ENCODE measurements at regions not wholly inside any gene's neighbourhood (a gene's known extent, or its start where the extent isn't known, plus 50 kb on each side); places are given as distances from the start of the nearest gene placed in this dataset.

- H2BK20ac ChIP-seq (ENCODE audit: low read length), result no peak overlapping the region
- no peak overlapping the region for H3K4me3 ChIP-seq (ENCODE audit: extremely low read depth in 1 of 4, insufficient read depth in 2 of 4, low read depth in 3 of 4, low read length in 4 of 4)
- ChIA-PET POLR2A (ENCODE audit: partially characterized antibody) (interaction anchor here (1.0 kb wide), 1 partner anchor 11 kb away, joined by 3 read pairs; no protein-coding TSS in a partner anchor), CTCF (ENCODE audit: partially characterized antibody) (interaction anchor here (0.5 kb wide), 1 partner anchor 84 kb away, joined by 3 read pairs; no protein-coding TSS in a partner anchor)
- no peak overlapping the region for H3K14ac ChIP-seq (ENCODE audit: insufficient read length)
- no peak overlapping the region for H2BK120ac ChIP-seq (replicated peaks; ENCODE audit: low read depth, low read length)
- no peak for DNase-seq (ENCODE audit: low read depth in 1 of 2, low spot score in 2 of 2)
- H3K23ac ChIP-seq (ENCODE audit: insufficient read length), result no peak overlapping the region
- H3K4me1 ChIP-seq (replicated peaks in 1 of 4; ENCODE audit: control insufficient read depth in 3 of 4, insufficient read depth in 4 of 4, low read length in 3 of 4), result no peaks in the 10 kb centered on the region
- H3K23me2 ChIP-seq (ENCODE audit: low read depth, low read length), result 0 out of 2 replicates have a peak, but pooled peaks cover 1% of the 10 kb centered on the region
- H4K5ac ChIP-seq (ENCODE audit: insufficient read length, low read depth, low read length), result no peak overlapping the region
- no peaks in the 10 kb centered on the region for H3K79me2 ChIP-seq (ENCODE audit: control insufficient read depth in 1 of 2, insufficient read depth in 2 of 2, low read length in 2 of 2)
- no peaks in the 10 kb centered on the region for H3K27me3 ChIP-seq (replicated peaks in 1 of 4; ENCODE audit: control insufficient read depth in 3 of 4, extremely low read depth in 1 of 4, insufficient read depth in 3 of 4, low read length in 3 of 4)
- H2BK12ac ChIP-seq (ENCODE audit: low read depth, low read length), result no peak overlapping the region
- no peaks in the 10 kb centered on the region for H4K20me1 ChIP-seq (replicated peaks in 1 of 2; ENCODE audit: control insufficient read depth in 1 of 2, insufficient read depth in 2 of 2, low read length in 2 of 2)
- H4K91ac ChIP-seq (replicated peaks; ENCODE audit: insufficient read length, low read length), result no peak overlapping the region
- H3K4me2 ChIP-seq (ENCODE audit: insufficient read depth in 1 of 2, low read depth in 2 of 2, low read length in 2 of 2), result no peak overlapping the region
- H3K4ac ChIP-seq (replicated peaks; ENCODE audit: insufficient read length, low read depth, low read length), result no peak overlapping the region
- H2BK15ac ChIP-seq (ENCODE audit: low read length), result no peak overlapping the region
- H3K27ac ChIP-seq (ENCODE audit: low read depth, low read length), result no peak overlapping the region
- H3K18ac ChIP-seq (ENCODE audit: extremely low read depth, low read length), result no peak overlapping the region
- H3K36me3 ChIP-seq (ENCODE audit: control insufficient read depth in 2 of 4, insufficient read depth in 4 of 4, low read length in 3 of 4), result no peaks in the 10 kb centered on the region
- no peak for FAIRE-seq
- no peaks in the 10 kb centered on the region for H3K79me1 ChIP-seq (ENCODE audit: low read depth, low read length)
- no peak overlapping the region for H2BK5ac ChIP-seq (ENCODE audit: low read depth, low read length)
- H3K9me3 ChIP-seq (ENCODE audit: insufficient read depth in 2 of 2, low read depth in 1 of 2, low read length in 1 of 2), result no peaks in the 10 kb centered on the region
- TF ChIP-seq POLR2AphosphoS5 (IDR thresholded peaks at IDR 0.05; ENCODE audit: low read depth, low read length), result no peak
- no peak for TF ChIP-seq BCL11A (IDR thresholded peaks at IDR 0.05; ENCODE audit: low read depth in 2 of 2, low read length in 2 of 2)
- TF ChIP-seq SRF (IDR thresholded peaks at IDR 0.05; ENCODE audit: low read depth, low read length), result no peak
- TF ChIP-seq YY1 (IDR thresholded peaks at IDR 0.05; ENCODE audit: low read depth, low read length), result no peak
- TF ChIP-seq EZH2 (IDR thresholded peaks at IDR 0.05; ENCODE audit: low read depth, low read length, severe bottlenecking), result no peak
- H2AK5ac ChIP-seq (ENCODE audit: low read depth, low read length), result no peak overlapping the region
- H3K56ac ChIP-seq (replicated peaks; ENCODE audit: insufficient read length, low read depth, low read length), result no peak overlapping the region
- H3K9ac ChIP-seq (replicated peaks in 1 of 4; ENCODE audit: extremely low read depth in 1 of 4, low read depth in 3 of 4, low read length in 3 of 4), result no peak overlapping the region
- H2AFZ ChIP-seq (ENCODE audit: low read length), result no peak overlapping the region
- 92% methylated on average over 1 of the region's 1 CpG; no CpG with 5 or more reads in 1 of the 2 experiments for WGBS, 2 experiments (ENCODE audit: extremely low coverage in 1 of 2, insufficient coverage in 1 of 2, insufficient read length in 1 of 2, insufficient replicate concordance in 2 of 2, low coverage in 1 of 2, low lambda C conversion rate in 2 of 2, missing lambda C conversion rate in 1 of 2)
- H4K8ac ChIP-seq (ENCODE audit: extremely low read depth, insufficient read depth, low read length), result no peak overlapping the region
Measured at GRCh38 chr7:67962863-67963262, 966.2 kb downstream of the TYW1 start.

Data from H1 (cell line).